HG03432 (cell line): ENCODE measurements at regions not wholly inside any gene's neighbourhood (a gene's known extent, or its start where the extent isn't known, plus 50 kb on each side); places are given as distances from the start of the nearest gene placed in this dataset.

Experiments
- ATAC-seq: cut with Tn5 transposase; IDR thresholded peaks from one replicate; pipeline ENCODE4 v1.9.1; 2021; ENCODE audit warnings: mild to moderate bottlenecking, moderate library complexity; ENCODE audit not compliant: unreplicated experiment

DNA sequence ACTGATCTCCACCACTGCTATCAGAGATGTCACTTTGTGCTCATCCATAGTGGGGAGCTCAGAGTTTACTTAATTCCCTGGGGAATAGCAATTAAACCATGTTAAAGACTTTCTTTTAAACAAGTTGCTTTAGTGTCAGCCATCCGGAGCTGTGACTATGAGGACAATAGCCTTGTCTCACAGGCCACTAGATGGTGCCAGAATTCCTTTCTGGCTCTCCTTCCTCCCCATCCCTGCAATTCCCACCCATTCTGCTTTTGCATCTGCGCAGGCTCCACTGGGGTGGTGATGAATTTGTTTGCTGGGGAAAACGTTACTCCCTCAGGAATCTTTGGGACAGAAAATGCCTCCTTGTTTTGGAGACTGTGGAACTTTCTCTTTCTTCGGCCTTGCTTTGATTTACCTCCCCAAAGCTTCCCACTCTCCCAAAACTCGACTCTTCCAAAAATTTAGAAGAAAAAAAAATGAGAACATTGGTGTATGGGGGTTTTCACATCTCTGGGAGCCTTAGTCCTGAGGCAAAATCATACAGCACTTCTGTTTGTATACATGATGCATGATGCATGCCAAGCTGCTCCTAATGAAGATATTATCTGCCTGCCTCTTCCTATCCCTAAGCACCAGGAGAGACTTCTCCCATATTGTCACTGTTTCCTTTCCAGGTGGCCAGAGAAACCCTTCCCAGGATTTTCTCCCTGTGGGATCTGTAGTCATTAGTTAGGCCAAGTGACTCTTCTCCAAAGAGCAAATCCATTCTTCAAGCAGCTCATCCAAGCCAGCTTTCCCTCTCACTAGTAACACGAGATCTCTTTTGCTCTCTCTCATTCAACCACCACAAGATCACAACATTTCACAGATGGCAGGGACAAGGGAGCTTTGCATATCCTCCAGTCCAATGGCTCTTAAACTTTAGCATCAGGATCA lies 466.1 kb downstream of the TLR4 start:
- no peak for ATAC-seq

DNA sequence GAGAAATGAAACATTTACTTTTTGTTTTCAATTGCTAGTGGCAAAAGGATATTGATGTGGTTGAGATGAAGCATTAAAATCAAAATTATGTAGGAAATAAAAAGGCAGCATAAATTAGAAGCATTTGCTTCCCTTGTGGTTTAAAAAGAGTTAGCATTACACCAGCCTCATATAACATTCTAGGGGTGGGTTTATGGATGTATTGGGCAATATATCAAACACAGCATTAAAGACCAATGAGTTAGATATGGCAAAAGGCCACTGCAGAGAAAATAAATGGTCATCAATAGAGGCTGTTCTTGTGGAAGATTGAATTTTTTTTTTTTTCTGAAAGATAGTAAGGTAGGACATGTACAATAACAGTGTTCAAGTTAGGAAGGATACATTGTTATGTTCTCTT lies 473.0 kb downstream of the TLR4 start:
- no peak for ATAC-seq

DNA sequence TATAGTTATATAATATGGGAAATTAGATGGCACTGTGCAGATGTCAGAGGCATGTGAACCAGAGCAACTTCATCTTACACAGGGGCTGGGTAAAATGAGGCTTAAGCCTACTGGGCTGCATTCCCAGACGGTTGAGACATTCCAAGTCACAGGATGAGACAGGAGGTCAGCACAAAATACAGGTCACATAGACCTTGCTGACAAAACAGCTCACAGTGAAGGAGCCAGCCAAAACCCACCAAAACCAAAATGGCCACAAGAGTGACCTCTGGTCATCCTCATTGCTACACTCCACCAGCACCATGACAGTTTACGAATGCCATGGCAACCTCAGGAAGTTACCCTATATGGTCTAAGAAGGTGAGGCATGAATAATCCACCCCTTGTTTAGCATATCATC lies 479.4 kb downstream of the TLR4 start:
- no peak for ATAC-seq

DNA sequence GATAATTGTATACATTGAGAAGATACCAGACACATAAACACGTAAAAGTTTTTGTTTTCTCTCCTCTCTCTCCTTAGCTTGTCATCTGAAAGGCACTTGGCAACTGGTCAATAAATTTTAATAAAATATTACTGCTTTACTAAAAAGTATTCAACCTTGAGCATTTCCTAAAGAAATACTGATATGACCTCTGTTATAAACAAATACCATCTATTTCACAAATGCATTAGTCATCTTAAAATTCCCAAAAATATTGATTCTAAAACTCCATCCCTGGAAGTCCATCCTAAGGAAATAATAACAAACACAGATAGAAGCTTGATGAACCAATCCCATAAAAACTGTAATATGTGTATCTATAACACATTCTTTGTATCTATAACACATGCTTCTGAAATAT lies 483.2 kb downstream of the TLR4 start:
- ATAC-seq = no peak

DNA sequence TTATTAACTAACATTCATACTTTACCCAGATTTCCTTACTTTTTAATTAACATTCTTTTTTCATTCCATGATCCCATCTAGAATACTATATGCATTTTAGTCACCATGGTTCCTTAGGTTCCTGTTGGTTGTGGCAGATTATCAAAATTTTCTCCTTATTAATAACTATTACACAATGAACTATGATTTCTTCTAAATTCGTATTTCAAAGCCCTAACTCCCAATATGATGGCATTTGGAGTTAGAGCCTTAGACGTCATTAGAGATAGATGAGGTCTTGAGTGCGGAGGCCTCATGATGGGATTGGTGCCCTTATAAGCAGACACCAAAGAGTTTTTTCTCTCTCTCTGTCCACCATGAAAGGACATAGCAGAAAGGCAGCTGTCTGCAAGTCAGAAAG lies 485.4 kb downstream of the TLR4 start:
- no peak for ATAC-seq

DNA sequence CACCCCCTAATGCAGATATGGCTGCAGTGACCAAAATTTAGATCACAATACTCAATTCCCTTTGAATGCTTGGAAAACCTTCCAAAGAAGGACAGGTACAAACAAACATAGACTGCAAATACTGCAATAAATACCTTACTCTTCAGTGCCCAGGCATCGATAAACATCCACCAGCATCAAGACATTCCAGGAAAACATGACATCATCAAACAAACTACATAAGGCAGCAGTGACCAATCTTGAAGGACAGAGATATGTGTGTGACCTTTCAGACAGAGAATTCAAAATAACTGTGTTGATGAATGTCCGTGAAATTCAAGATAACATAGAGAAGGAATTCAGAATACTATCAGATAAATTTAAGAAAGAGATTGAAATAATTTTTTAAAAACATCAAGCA lies 488.6 kb downstream of the TLR4 start:
- no peak for ATAC-seq

DNA sequence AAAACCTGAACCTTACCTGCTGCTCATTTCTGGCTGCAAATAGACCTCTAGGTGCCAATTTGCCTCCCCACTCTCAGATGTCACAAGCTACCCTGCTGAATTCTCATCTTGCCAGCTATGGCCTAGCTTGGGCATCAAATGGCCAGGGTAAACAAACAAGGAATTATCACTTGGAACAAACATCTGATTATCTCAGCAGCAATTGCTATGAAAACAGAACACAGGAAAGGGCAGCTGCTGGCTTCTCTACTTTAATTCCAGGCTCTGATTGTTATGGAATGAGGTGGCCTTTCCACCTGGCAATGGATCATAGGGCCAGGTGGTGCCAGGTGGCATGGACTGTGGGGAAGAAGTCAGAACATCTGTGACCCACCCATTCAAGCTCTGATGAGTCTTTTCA lies 505.1 kb downstream of the TLR4 start:
- ATAC-seq = no peak

DNA sequence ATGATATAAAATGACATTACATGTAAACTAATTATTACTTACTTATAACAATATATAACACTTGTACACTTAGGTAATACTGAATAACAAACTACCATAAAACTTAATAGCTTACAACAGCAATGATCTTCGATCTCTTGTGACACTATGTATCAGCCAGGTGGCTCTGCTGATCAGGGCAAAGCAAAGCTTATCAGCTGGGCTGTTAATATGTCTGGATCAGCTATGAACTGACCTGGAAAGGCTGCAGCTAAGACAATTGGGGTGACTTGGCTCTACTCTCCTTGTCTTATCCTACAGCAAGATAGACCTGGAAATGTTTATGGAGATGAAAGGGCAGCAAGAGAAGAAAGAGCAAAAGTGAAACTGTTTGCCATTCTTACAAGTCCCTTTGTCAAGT lies 511.3 kb downstream of the TLR4 start:
- no peak for ATAC-seq

DNA sequence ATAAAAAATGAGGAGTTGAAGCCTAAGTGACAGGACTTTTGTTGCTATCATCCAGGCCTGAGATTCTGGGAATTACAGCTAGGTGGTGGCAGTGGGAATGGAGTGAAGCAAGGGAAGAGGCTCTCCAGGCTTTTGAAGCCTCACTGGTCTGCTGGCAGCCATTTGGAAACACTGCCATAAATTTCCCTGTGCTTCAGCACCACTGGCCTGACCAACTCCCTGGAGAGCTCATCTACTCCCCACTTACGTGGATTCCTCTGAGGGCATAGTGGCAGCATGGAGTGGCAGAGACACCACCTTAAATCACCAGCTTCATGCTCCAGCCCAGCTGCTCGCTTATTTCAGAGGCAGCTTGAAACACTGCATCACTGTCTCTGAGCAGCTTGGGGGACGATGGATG lies 518.2 kb downstream of the TLR4 start:
- no peak for ATAC-seq

DNA sequence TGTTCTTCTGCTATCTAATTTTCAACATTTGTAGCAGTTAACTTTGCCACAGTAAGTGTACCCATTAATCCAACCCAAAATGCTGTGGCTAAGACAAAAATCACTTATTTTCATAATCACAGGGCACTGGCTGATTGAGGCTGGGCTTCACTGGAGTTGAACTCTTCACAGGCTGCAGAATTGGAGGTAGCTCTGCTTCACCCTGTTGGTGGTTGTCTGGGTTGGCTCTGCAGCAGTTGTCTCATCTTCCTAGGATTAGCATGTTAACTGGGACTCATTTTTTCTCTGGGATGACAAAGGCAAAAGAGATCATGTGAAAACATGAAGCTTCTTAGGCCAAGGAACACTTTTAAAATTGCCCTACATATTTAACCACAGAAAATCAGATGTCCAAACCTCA lies 518.9 kb downstream of the TLR4 start:
- ATAC-seq = no peak

DNA sequence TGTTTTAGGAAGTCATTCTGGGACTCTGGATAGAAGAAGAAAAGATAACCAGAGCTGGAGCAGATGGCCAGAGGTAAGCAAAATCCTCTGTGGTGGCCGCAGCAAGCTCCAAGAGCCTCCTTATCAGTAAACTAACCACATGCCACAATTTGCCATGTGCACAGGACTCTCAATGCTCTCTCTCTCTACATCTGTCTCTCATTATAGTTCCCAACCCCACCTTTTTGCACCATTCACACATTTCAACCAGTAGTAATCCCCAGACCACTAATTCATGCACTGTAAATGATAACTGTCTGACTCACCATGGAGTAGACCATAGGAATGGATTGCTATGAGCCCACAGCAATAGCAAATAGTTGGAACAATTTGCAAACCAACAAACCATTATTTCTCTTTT lies 526.1 kb downstream of the TLR4 start:
- ATAC-seq = no peak

DNA sequence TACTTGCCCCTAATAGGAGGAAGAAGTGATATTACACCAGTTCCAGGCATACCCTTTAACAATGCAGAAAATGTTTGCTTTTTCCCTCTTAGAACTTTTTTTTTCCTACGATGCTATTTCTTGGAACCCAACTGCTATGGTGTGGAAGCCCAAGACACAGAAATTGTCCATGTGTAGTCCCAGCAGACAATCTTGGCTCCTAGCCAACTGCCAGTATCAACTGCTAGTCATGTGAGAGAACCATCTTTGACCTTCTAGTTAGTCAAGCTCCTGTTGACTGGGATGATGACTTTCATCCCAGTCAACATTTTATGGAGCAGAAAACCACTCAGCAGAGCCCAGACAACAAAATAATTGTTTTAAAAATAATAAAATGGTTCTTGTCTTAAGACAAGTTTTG lies 532.4 kb downstream of the TLR4 start:
- no peak for ATAC-seq

DNA sequence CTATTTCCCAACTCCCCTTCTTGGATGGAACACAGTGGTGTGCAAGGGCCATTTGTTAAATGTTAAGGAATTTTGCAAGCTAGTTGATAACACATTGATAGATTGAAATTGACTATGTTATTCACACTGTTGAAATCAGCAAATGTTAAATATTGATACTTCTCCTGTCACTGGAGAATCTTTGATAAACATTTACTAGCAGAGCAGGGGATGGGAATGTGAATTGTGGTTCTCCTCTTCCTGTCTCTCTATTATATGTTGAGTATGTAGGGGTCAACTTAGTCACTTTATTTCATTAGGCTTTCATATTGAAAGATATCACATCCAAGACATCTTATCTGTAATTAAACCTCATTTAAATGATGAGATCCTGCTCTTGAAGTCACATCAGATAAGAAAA lies 533.9 kb downstream of the TLR4 start:
- ATAC-seq = no peak

DNA sequence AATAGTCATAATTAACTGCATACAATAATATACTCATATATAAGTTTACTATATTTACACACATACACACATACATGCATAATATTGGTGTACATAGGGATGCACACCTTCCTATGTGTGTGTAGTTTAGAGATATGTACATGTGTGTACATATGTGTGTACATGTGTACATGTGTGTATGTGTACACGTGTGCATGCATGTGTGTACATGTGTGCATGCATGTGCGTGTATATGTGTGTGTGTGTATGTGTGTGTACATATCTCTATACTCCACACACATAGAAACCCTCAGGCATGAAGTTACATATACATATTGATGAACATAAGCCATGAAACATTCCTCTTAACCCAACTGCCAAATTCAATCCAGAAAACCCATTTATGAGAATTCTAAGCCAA lies 547.8 kb downstream of the TLR4 start:
- ATAC-seq = no peak

DNA sequence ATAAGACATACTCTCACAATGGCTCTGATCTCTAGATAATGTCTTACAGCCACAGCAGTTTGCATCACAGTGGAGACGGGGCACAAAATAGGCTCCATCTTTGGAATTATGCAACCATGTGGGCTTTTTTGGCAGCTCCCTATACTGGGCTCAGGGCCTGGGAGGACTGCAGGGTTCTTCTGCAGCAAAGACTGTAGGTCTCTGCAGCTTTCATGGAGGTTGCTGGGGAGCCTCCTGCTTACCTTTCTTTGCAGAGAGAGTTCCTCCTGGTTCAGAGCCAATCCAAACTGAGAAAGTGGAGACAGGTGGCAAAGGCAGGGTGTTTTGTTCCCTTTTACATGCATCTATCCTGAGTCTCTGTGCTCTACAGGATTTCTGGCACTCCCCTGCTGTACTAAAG lies 558.0 kb downstream of the TLR4 start:
- no peak for ATAC-seq

DNA sequence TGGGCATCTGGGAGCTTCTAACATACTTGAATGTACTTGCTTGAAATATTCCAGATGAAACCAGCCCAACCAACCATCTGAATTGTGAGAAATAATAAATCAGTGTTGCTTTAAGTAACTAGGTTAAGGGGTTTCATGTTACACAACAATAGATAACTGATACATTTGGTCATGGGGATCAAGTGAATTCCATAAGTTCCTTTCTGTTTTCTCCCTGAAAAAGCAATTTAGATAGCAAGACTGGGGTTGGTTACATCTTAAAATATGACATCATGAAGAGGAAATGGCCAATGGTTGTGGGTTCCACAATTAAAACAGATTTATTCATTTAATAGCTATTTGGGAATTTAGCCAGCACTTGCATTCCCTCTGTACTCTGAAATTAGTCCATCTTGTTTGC lies 559.7 kb downstream of the TLR4 start:
- ATAC-seq = no peak

DNA sequence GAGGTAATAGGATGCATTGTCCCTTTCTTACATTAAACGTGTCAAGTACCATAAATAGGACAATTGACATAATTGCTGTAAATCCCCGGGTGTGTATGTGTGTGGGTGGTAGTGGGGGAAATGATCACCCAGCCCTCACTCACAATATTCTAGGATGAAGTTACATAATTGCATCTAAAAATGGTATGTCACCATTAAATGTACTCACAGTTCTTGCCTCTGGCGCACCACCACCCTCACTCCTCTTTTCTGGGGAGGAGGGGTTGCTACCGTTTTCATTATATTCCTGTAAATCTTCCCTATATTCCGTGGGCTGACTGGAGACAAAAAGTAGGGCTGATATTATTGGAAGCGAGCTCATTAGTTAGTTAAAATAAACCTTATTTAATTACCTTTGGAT lies 563.8 kb downstream of the TLR4 start:
- ATAC-seq = no peak

DNA sequence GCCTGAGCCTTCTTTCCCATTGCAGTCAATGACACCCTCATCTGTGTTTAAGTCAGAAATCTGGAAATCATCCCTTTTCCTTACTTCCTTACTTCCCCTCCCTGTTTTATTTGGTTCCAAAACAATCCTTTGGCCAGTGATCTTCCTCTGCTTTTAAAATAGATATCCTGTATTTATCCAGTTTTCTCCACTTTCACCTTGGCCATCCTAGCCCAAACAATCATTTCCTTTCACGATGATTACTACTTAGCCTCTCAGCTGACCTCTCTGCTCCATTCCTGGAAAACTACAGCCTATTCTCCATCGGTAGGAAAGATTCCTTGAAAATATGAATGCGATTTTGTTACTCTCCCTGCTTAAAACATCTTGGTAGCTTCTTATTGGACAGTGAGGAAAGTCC lies 565.4 kb downstream of the TLR4 start:
- no peak for ATAC-seq

DNA sequence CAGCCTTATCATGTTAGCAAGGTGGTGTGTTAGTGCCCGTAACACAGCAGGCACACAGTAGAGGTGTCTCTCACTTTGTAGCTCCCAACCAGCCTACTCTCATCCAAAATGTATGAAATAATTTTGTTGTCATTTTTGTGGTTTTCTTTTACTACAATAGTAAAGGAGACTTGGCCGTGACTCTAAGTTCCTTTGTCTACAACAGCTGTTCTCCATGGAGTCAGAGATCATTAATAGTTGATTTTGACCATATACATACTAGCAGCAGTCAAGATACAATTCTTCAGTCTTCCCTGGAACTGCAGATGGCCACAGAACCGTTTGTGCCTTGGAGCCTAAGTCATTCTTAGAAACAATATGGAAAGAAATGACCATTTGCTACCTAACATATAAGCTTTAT lies 567.1 kb downstream of the TLR4 start:
- no peak for ATAC-seq

DNA sequence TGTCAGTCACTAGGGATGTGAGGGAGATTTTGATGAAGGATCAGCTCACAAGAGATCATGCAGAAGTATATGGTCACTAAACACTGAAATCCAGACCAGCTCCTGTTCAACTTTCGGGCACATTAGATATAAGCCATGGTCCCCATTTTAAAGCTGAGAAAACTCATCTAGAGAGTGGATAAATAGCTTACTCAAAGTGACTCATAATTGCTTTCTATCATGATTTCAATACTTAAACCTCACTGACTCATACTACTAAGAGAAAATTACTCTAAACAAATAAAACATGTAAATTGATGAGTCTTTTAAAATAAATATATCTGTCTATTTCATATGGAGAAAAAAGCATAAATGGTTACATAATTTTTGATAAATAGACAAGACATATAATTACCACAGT lies 567.7 kb downstream of the TLR4 start:
- no peak for ATAC-seq

DNA sequence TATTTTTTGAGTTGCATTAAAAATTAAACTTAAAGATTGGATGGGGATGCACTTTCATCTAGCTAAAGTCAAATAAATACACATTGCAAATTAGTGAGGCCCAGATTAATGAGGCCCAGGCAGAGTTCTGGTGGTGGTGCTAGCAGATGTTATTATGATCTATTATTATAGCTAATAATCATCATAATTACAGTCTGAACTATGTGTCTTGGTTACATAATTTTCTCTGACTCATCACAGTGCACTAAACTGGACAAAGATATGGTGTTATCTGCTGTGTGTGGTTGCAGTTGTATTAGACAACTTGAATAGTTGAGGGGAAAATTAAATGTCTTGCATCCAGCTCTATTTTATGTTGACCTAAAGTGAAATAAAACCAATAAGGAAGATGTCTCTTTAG lies 568.8 kb downstream of the TLR4 start:
- no peak for ATAC-seq

DNA sequence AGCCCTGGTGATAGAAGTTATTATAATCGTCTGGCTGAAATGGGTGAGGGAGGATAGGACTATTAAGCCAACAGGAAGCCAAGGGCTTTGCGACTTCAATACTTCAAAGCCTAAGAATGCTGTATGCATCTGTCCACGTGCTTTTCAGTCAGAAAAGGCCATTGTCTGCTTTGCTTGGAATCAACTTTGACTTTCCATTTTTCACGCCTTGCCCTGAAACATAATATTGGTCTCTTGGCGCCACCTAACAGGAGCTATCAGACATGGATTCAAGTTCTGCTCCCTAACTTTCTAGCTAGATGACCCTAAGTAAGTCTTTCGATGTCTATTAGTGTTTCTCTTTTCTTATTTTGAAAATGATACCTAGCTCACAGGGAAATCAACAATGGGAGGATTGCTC lies 572.6 kb downstream of the TLR4 start:
- no peak for ATAC-seq

DNA sequence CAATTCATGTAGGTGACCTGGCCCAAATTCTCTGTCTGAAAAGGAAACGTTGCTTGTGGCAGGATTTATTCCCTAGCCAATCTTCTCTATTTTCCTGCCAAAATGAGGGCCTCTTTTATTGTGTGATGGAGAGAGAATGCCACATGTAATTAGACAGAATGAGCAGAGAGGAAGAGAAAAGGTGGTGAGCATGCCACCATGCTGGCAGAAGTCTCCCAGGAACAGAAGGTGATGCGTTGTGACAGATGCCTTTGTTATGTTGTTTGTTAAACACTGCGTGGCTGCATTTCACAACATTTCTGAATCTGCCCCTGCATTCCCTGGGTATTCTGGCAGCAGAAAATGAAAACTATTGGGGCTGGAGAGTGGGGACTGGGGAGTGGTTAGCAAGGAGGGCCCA lies 577.6 kb downstream of the TLR4 start:
- ATAC-seq = no peak
